ENCODE measurements at regions not wholly inside any gene's neighbourhood (a gene's known extent, or its start where the extent isn't known, plus 50 kb on each side); places are given as distances from the start of the nearest gene placed in this dataset.

DNA sequence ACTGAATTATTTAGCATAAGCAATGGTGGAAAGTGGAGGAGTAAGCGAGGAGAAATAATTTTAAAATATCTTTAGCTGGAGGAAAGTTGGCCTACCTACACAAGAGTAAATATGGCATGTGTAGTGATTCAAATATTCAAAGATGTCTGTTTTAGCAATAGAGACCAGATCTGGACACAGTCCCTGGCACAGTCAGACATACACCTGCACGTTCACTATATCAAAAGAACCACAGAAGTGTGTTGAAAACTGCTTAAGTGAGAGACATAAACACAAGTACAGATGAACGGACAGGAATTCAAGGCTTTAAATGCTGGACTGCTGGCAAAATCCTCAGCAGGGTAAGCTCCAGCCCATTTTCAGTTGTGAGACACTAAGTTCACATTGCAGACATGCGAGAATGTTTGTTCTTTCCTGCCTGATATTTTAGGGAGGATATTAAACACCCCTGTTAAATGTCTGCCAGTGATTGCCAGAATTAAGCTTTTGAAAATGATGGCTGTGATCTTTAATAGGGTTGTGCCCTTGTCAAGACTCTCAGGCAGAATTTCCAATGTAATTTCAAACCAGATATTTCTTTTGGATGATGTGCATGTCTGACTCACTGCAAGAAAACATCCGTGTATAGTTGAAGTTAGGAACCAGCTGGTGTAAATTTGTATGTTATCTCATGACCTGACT is 810.6 kb downstream of the TLE4 start:
- ATAC-seq (peak in 1 of 2 donors; percentile 74), DNase-seq (no peak)
- no peaks in the 10 kb centered on the region for H3K4me1 ChIP-seq (ENCODE audit: control insufficient read depth, insufficient read depth, low read length)
- intact Hi-C loops (cut with DNase I), result no loop called here
- H3K9me3 ChIP-seq (ENCODE audit: control insufficient read depth, low read length), result no peaks in the 10 kb centered on the region
- no peak overlapping the region for H3K4me3 ChIP-seq (ENCODE audit: low read length)
- H3K27me3 ChIP-seq (ENCODE audit: control insufficient read depth, insufficient read depth), result no peaks in the 10 kb centered on the region
- no peak overlapping the region for H3K27ac ChIP-seq (ENCODE audit: low read length)
- WGBS, result 55% methylated on average over 5 of the region's 5 CpGs

DNA sequence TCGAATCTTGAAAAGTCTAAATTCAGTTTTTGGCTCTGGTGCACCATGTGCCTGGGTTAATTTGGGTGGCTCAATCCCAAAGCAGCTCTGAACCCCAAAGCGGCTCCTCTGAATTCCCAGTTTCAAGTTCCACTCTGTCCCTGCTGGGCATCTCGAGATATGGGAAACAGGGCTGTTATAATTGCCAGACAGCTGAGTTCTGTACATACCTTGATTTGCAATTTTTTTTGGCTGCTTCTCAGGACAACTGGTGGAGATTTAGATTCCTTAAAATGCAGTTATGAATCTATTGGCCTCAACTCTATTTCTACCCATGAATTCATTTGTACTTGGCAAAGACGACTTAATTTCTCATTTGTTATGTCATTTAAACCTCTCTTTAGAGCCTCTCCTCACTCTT is 808.5 kb downstream of the TLE4 start:
- no peaks in the 10 kb centered on the region for H3K27me3 ChIP-seq (ENCODE audit: control insufficient read depth, insufficient read depth)
- H3K9me3 ChIP-seq (ENCODE audit: control insufficient read depth, low read length), result no peaks in the 10 kb centered on the region
- no peaks in the 10 kb centered on the region for H3K4me1 ChIP-seq (ENCODE audit: control insufficient read depth, insufficient read depth, low read length)
- H3K4me3 ChIP-seq (ENCODE audit: low read length), result no peak overlapping the region
- intact Hi-C loops (cut with DNase I), result no loop called here
- DNase-seq (no peak), ATAC-seq (no peak)
- WGBS, result 81% methylated on average over 4 of the region's 4 CpGs
- H3K27ac ChIP-seq (ENCODE audit: low read length), result no peak overlapping the region

DNA sequence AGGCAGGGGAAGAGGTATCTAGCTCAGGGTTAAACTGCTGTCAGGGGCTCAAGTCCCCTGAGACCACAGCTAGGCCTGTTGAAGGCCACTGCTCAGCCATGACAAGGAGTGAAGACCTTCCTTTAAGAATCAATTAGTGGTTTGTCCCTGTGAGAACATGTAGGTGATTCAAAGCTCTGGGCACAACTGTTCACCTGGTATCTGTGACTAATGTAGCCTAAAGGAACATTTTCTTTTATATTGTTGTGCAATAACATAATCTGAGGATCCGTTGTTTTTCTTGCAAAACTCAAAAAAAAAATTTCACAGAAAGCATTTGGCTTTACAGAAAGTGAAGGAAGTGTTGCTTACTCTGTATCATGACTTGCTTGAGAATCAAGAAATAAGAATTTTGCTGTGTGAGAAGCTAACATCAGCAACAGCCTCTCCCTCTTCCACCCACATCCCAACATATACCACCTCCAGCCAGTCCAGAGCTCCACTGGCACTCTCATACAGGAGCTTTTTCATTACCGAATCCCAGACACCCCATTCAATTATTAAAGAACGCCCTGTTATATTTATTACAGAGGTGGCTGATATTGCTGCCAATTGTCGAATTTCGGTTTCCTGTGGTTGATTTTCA is 807.0 kb downstream of the TLE4 start:
- no peaks in the 10 kb centered on the region for H3K4me1 ChIP-seq (ENCODE audit: control insufficient read depth, insufficient read depth, low read length)
- ATAC-seq, result no peak
- H3K27ac ChIP-seq (ENCODE audit: low read length), result no peak overlapping the region
- DNase-seq, result no peak
- no peaks in the 10 kb centered on the region for H3K27me3 ChIP-seq (ENCODE audit: control insufficient read depth, insufficient read depth)
- H3K9me3 ChIP-seq (ENCODE audit: control insufficient read depth, low read length), result no peaks in the 10 kb centered on the region
- intact Hi-C loops (cut with DNase I), result no loop called here
- 70% methylated on average over 5 of the region's 5 CpGs for WGBS
- H3K4me3 ChIP-seq (ENCODE audit: low read length), result no peak overlapping the region

DNA sequence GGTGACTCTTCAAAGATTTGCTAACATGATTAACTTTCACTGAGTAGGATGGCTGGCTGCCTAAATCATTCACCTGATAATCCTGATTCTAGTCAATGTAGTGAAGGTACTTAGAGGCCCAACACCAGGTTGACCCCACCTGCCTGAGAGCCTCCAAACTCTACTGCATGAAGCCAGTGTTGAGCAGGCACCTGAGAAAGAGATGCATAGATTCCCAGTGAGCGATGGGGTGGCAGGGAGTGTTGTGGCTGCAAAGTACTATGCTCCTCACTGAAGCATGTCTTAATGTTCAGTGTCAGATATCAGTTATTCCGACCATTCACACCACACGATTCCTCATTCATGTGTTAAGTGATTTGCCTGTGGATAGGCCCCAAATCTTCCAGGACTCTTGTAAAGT is 804.4 kb downstream of the TLE4 start:
- Histone ChIP-seq H3K27ac (ENCODE audit: low read length) (no peak overlapping the region), H3K27me3 (ENCODE audit: control insufficient read depth, insufficient read depth) (no peaks in the 10 kb centered on the region), H3K4me3 (ENCODE audit: low read length) (no peak overlapping the region), H3K4me1 (ENCODE audit: control insufficient read depth, insufficient read depth, low read length) (no peaks in the 10 kb centered on the region), H3K9me3 (ENCODE audit: control insufficient read depth, low read length) (no peaks in the 10 kb centered on the region)
- DNase-seq, result no peak
- 89% methylated on average over 3 of the region's 3 CpGs for WGBS
- intact Hi-C loops (cut with DNase I), result no loop called here
- ATAC-seq, result no peak

DNA sequence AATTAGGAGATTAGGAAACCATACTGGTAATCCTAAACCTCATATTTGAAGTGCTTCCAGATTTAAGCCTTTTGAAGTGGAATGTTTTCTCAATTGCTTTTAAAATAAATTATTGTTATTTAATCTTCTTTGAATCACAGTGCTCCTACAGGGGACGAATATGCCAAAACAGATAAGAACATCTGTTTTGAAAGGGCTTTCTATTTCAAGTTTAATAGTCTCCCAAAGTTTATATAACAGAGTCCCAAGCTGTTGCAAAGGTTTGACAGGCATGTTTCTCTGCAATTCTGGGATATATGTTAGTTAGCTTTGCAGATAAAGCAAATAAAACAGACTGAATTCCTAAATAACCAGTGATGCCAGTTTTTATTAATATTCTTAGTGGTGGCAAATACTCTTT is 803.7 kb downstream of the TLE4 start:
- no peak overlapping the region for H3K4me3 ChIP-seq (ENCODE audit: low read length)
- DNase-seq (no peak), ATAC-seq (no peak)
- no peak overlapping the region for H3K27ac ChIP-seq (ENCODE audit: low read length)
- H3K9me3 ChIP-seq (ENCODE audit: control insufficient read depth, low read length), result no peaks in the 10 kb centered on the region
- no peaks in the 10 kb centered on the region for H3K4me1 ChIP-seq (ENCODE audit: control insufficient read depth, insufficient read depth, low read length)
- WGBS, result 14% methylated on average over 1 of the region's 1 CpG
- no peaks in the 10 kb centered on the region for H3K27me3 ChIP-seq (ENCODE audit: control insufficient read depth, insufficient read depth)
- intact Hi-C loops (cut with DNase I), result no loop called here

DNA sequence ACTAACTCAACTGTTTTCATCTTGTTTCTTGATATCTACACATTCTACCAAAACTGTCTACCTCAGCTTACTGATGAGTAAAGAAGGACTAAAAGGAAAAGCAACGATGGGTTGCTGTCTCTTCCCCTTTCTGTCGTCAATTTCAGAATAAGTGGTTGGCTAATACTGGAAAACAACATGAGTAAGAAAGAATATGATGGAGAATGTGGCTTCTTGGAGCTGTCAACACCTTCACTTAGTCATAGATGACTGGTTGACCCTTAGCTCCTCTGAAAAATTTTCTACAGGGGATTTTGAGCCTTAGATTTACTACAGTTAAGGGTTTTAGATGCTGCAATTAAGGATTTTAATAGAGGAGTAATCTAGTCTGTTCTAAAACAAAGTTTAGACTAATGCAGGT is 797.9 kb downstream of the TLE4 start:
- Histone ChIP-seq H3K4me1 (ENCODE audit: control insufficient read depth, insufficient read depth, low read length) (no peaks in the 10 kb centered on the region), H3K27ac (ENCODE audit: low read length) (no peak overlapping the region), H3K4me3 (ENCODE audit: low read length) (no peak overlapping the region), H3K27me3 (ENCODE audit: control insufficient read depth, insufficient read depth) (no peaks in the 10 kb centered on the region), H3K9me3 (ENCODE audit: control insufficient read depth, low read length) (no peaks in the 10 kb centered on the region)
- intact Hi-C loops (cut with DNase I), result no loop called here
- DNase-seq (no peak), ATAC-seq (no peak)
- 27% methylated on average over 2 of the region's 2 CpGs for WGBS

DNA sequence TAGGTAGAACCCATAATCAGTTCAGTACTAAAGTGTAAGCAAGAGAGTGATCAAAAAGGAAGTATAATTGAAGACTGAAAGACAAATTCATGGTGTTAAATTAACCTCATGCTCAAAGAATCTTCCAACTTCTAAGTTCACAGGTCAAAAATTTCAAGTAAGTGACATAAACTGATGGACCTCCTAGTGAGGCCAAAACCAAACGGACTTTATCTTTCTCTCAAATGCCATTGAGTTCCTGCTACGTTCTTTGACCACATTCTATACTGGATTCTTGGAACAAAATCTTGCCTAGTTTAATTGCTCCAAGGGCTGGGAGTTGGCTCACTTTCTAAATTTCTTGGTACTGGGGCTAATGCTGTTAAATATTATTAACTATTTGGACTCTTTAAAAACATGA is 794.9 kb downstream of the TLE4 start:
- WGBS, result 4% methylated on average over 2 of the region's 2 CpGs
- ATAC-seq (no peak), DNase-seq (no peak)
- no peaks in the 10 kb centered on the region for H3K4me1 ChIP-seq (ENCODE audit: control insufficient read depth, insufficient read depth, low read length)
- no peak overlapping the region for H3K27ac ChIP-seq (ENCODE audit: low read length)
- no peaks in the 10 kb centered on the region for H3K9me3 ChIP-seq (ENCODE audit: control insufficient read depth, low read length)
- no peak overlapping the region for H3K4me3 ChIP-seq (ENCODE audit: low read length)
- intact Hi-C loops (cut with DNase I), result no loop called here
- H3K27me3 ChIP-seq (ENCODE audit: control insufficient read depth, insufficient read depth), result no peaks in the 10 kb centered on the region

DNA sequence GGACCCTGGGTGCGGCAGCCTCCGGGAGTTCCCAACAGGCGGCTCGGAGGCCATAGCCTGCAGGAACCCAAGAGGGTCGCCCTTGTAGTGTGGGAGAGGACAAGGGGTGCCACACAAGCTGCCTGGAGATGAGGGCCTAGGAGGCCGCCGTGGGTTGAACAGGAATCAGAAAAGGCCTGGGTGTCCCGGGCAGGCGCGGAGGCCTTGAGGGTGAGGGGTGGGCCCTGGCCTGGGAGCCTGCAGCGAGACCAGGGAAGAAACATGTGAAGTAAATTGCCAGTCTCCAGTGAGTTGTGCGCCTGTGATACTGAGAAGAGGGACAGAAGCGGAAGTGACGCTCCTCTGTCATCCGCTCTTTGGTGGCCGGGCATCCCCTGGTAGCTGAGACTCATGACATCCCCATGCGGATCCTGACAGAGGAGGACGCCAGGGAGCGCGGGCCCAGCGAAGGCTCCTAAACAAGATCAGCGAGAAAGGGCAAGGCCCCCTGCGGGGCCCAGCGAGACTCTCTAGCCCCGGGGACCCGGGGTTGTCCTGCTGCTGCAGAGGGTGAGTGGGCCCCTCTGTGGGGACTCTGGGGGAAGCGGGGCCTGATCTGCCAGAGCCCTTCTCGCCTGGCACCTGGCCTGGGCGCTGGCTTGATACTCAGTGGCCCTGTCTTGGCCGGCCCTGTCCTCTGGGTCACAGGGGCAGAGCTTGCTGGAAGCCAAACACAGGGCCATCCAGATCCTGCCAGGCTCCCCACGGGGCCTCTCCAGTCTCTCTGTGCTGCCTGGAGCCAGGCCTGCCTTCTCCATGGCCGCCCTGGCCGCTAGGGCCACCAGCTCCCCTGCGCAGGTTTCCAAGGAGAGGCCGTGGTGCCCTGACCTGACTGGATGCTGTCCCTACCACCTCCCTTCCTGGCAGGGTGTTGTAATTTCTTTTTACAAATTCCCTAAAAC is 788.4 kb downstream of the TLE4 start:
- DNase-seq (peak in 1 of 3 donors; percentile 41), ATAC-seq (no peak)
- Histone ChIP-seq H3K27ac (ENCODE audit: low read length) (no peak overlapping the region), H3K4me3 (ENCODE audit: low read length) (no peak overlapping the region), H3K9me3 (ENCODE audit: control insufficient read depth, low read length) (no peaks in the 10 kb centered on the region), H3K27me3 (ENCODE audit: control insufficient read depth, insufficient read depth) (no peaks in the 10 kb centered on the region), H3K4me1 (ENCODE audit: control insufficient read depth, insufficient read depth, low read length) (no peaks in the 10 kb centered on the region)
- intact Hi-C loops (cut with DNase I), result no loop called here
- 95% methylated on average over 35 of the region's 35 CpGs for WGBS

DNA sequence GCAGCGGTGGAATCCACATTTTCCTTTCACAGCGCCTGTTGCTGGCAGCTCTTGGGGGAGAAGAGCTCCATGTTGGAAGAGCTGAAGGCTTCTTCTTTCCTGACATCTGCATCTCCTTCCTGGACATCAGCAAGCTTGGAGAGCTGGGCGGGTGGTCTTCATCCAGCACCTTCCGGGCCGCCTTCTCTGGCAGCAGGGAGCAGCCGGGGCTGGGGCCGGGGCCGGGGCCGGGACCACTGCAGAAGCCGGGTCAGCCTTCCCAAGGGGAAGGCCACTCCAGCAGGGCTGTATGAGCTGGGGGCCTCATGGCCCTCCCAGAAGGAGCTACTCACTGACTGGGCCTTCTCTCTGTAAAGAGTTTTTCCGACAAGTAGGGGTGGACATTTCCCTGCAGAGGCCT is 787.5 kb downstream of the TLE4 start:
- ATAC-seq (no peak), DNase-seq (peak in 1 of 3 donors; percentile 40)
- intact Hi-C loops (cut with DNase I), result no loop called here
- Histone ChIP-seq H3K4me3 (ENCODE audit: low read length) (no peak overlapping the region), H3K27me3 (ENCODE audit: control insufficient read depth, insufficient read depth) (no peaks in the 10 kb centered on the region), H3K27ac (ENCODE audit: low read length) (no peak overlapping the region), H3K4me1 (ENCODE audit: control insufficient read depth, insufficient read depth, low read length) (no peaks in the 10 kb centered on the region), H3K9me3 (ENCODE audit: control insufficient read depth, low read length) (no peaks in the 10 kb centered on the region)
- WGBS, result 96% methylated on average over 11 of the region's 11 CpGs

DNA sequence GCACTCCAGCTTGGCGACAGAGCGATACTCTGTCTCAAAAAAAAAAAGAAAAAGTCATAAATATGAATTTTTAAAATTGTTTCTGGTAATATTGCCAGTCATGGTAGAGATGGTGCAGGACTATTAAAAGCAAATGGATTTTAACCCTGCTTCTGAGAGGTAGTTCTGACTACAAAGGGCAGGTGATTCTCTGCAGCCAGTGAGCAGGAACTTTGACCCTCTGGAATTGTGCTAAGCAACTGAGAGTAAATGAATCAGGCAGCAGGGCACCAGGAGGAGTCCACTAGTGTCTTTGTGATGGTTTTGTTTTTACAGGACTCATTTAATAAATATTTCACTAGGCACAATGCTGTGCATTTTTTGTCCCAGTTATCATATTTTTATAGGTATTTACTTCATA is 781.2 kb downstream of the TLE4 start:
- DNase-seq, result no peak
- no peak overlapping the region for H3K27ac ChIP-seq (ENCODE audit: low read length)
- H3K4me1 ChIP-seq (ENCODE audit: control insufficient read depth, insufficient read depth, low read length), result no peaks in the 10 kb centered on the region
- no peak overlapping the region for H3K4me3 ChIP-seq (ENCODE audit: low read length)
- H3K27me3 ChIP-seq (ENCODE audit: control insufficient read depth, insufficient read depth), result no peaks in the 10 kb centered on the region
- WGBS, result 93% methylated on average over 2 of the region's 2 CpGs
- no peaks in the 10 kb centered on the region for H3K9me3 ChIP-seq (ENCODE audit: control insufficient read depth, low read length)
- no peak for ATAC-seq
- intact Hi-C loops (cut with DNase I), result no loop called here

DNA sequence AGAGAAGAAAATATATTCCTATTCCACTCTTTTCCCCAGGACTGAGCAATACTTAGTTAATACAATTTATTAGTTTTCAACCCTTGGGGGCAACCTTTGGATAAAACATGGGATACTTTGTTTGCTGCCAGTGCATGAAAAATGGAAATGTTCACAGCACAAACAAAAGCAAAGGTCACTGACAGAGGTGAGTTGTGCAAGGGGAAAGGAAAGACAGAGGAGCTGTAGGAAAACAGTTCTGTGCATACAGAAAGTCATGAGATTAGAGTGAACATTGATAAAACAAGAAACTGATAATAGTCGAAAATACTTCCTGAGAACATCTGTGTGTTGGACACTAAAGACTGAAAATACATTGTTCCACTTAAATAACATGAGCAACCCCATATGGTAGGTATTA is 779.8 kb downstream of the TLE4 start:
- Histone ChIP-seq H3K4me3 (ENCODE audit: low read length) (no peak overlapping the region), H3K27me3 (ENCODE audit: control insufficient read depth, insufficient read depth) (no peaks in the 10 kb centered on the region), H3K4me1 (ENCODE audit: control insufficient read depth, insufficient read depth, low read length) (no peaks in the 10 kb centered on the region), H3K9me3 (ENCODE audit: control insufficient read depth, low read length) (no peaks in the 10 kb centered on the region), H3K27ac (ENCODE audit: low read length) (no peak overlapping the region)
- DNase-seq (no peak), ATAC-seq (no peak)
- intact Hi-C loops (cut with DNase I), result no loop called here
- 40% methylated on average over 1 of the region's 1 CpG for WGBS

All from right cardiac atrium (tissue), 5 donors.